ENCODE measurements at regions not wholly inside any gene's neighbourhood (a gene's known extent, or its start where the extent isn't known, plus 50 kb on each side); places are given as distances from the start of the nearest gene placed in this dataset.

- intact Hi-C loops (cut with micrococcal nuclease; ENCODE audit: unreplicated experiment) (no loop called here), in situ Hi-C loops (cut with HindIII; ENCODE audit: low pct_unique_long_range_greater_than_20kb, low sequenced_read_pairs) (no loop called here)
- CTCF ChIA-PET = interaction anchor here (0.6 kb wide), 1 partner anchor 650 kb away, joined by 7 read pairs; no protein-coding TSS in a partner anchor
- H3K36me3 ChIP-seq (ENCODE audit: control insufficient read depth, insufficient read depth, low read length) = no peaks in the 10 kb centered on the region
- no peaks in the 10 kb centered on the region for H3K9me3 ChIP-seq (ENCODE audit: control insufficient read depth, insufficient read depth, low read depth, low read length)
- no TSS peak for BruUV-seq (replicated peaks)
- no peaks in the 10 kb centered on the region for H3K4me1 ChIP-seq (ENCODE audit: control insufficient read depth, insufficient read depth, low read length)
- ATAC-seq (no peak), DNase-seq (ENCODE audit: low read depth, low spot score) (no peak)
- no peak for TF ChIP-seq CTCF (IDR thresholded peaks at IDR 0.05)
- TF ChIP-seq SIN3A (IDR thresholded peaks at IDR 0.05; ENCODE audit: borderline replicate concordance, insufficient read depth, low read depth, low read length) = no peak
- no peak for TF ChIP-seq POLR2AphosphoS5 (IDR thresholded peaks at IDR 0.05; ENCODE audit: low read depth, low read length)
- TF ChIP-seq, protein P1, sequence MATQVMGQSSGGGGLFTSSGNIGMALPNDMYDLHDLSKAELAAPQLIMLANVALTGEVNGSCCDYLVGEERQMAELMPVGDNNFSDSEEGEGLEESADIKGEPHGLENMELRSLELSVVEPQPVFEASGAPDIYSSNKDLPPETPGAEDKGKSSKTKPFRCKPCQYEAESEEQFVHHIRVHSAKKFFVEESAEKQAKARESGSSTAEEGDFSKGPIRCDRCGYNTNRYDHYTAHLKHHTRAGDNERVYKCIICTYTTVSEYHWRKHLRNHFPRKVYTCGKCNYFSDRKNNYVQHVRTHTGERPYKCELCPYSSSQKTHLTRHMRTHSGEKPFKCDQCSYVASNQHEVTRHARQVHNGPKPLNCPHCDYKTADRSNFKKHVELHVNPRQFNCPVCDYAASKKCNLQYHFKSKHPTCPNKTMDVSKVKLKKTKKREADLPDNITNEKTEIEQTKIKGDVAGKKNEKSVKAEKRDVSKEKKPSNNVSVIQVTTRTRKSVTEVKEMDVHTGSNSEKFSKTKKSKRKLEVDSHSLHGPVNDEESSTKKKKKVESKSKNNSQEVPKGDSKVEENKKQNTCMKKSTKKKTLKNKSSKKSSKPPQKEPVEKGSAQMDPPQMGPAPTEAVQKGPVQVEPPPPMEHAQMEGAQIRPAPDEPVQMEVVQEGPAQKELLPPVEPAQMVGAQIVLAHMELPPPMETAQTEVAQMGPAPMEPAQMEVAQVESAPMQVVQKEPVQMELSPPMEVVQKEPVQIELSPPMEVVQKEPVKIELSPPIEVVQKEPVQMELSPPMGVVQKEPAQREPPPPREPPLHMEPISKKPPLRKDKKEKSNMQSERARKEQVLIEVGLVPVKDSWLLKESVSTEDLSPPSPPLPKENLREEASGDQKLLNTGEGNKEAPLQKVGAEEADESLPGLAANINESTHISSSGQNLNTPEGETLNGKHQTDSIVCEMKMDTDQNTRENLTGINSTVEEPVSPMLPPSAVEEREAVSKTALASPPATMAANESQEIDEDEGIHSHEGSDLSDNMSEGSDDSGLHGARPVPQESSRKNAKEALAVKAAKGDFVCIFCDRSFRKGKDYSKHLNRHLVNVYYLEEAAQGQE (IDR thresholded peaks at IDR 0.05; ENCODE audit: insufficient read depth in 1 of 2, low read depth in 2 of 2, low read length in 1 of 2) = no peak
- TF ChIP-seq TCF7L2 (IDR thresholded peaks at IDR 0.05; ENCODE audit: low read depth, low read length) = no peak
- no peak overlapping the region for H3K4me3 ChIP-seq (ENCODE audit: low read depth in 2 of 2, low read length in 2 of 2)
- no peaks in the 10 kb centered on the region for H3K27me3 ChIP-seq (ENCODE audit: control insufficient read depth, insufficient read depth, low read length)
- POLR2A ChIA-PET = no interaction called here
- no peak overlapping the region for H3K27ac ChIP-seq (ENCODE audit: low read length)
Observed at GRCh38 chr3:148319960-148320359, 377.7 kb upstream of the AGTR1 start.

GRCh38 chr3:148329481-148330235, 368.0 kb upstream of the AGTR1 start:
- intact Hi-C loops (cut with micrococcal nuclease; ENCODE audit: unreplicated experiment) (no loop called here), in situ Hi-C loops (cut with HindIII; ENCODE audit: low pct_unique_long_range_greater_than_20kb, low sequenced_read_pairs) (no loop called here)
- CTCF ChIA-PET = no interaction called here
- no peak for TF ChIP-seq TCF7L2 (IDR thresholded peaks at IDR 0.05; ENCODE audit: low read depth, low read length)
- TF ChIP-seq SIN3A (IDR thresholded peaks at IDR 0.05; ENCODE audit: borderline replicate concordance, insufficient read depth, low read depth, low read length) = no peak
- no peak for TF ChIP-seq POLR2AphosphoS5 (IDR thresholded peaks at IDR 0.05; ENCODE audit: low read depth, low read length)
- TF ChIP-seq CTCF (IDR thresholded peaks at IDR 0.05) = no peak
- TF ChIP-seq, protein P1 (IDR thresholded peaks at IDR 0.05; ENCODE audit: insufficient read depth in 1 of 2, low read depth in 2 of 2, low read length in 1 of 2) = no peak
- Histone ChIP-seq H3K4me1 (ENCODE audit: control insufficient read depth, insufficient read depth, low read length) (no peaks in the 10 kb centered on the region), H3K9me3 (ENCODE audit: control insufficient read depth, insufficient read depth, low read depth, low read length) (no peaks in the 10 kb centered on the region), H3K27ac (ENCODE audit: low read length) (no peak overlapping the region), H3K36me3 (ENCODE audit: control insufficient read depth, insufficient read depth, low read length) (no peaks in the 10 kb centered on the region), H3K4me3 (ENCODE audit: low read depth in 2 of 2, low read length in 2 of 2) (no peak overlapping the region), H3K27me3 (ENCODE audit: control insufficient read depth, insufficient read depth, low read length) (no peaks in the 10 kb centered on the region)
- POLR2A ChIA-PET = no interaction called here
- DNase-seq (ENCODE audit: low read depth, low spot score) (no peak), ATAC-seq (no peak)
- BruUV-seq (replicated peaks) = no TSS peak

All from Panc1 (cell line).